NCI-H1105 (cell line): ENCODE measurements at regions not wholly inside any gene's neighbourhood (a gene's known extent, or its start where the extent isn't known, plus 50 kb on each side); places are given as distances from the start of the nearest gene placed in this dataset.
"Not testable (repeated sequence)": the region's sequence is repeated elsewhere in the genome, so short reads cannot be mapped to it uniquely, and the experiment has no call there.

Source experiments
- DNase-seq: peaks from one replicate; lab custom pipeline; 2025; lab: John Stamatoyannopoulos, UW

DNA sequence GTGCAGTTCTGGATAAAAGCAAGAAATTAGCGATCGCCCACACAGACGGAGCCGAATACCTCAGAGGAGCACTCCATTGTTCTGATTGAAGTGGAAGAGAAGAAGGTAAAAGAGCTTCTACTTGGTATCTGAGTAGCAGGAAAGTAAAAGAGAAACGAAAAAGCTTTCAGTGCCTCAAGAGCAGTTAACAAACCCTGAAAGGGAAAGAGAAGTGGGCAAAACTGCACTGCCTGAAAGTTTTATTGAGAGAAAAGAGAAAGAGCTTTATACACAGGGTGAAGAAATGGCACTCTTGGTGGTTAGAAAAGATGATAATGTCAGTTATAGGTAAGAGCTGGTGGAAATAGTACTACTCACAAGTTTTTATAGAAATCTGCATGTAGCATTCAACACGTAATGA lies 192.8 kb downstream of the CDCA7 start:
- DNase-seq = no peak

DNA sequence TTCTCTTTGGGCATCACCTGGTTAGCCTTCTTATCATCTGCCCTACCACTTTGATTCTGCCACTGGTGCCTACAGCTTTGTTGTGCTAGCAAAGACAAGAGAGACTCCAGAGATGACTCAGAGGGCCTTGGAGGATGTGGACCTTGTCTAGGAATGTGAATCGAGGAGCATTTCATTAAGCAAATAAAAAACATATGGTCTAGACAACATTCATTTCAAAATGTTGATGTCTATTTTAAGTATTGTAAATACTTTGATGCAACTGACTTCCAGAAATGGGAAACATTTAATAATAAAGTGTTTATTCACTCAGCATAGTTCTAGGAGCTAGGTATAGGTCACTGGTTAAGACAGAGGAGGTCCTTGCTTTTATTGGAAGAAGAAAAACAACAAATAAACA lies 195.5 kb downstream of the CDCA7 start:
- DNase-seq = no peak

DNA sequence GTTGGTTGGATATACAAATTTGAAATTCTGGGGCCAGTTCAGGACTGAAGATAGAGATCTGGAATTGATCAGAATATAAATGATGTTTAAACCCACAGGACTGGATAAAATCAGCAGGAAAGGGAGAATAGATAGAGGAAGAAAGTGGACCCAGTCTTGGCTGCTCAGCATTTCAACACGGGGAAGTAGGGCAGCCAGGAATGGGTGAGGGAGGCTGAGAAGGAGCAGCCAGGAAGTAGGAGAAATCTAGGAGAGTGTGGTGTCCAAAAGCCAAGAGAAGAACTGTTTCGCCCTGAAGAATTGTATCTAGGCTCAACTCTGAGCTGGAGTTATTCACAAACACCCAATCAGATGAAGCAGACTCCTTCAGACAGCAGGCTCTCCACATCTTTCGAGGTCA lies 197.9 kb downstream of the CDCA7 start:
- no peak for DNase-seq

DNA sequence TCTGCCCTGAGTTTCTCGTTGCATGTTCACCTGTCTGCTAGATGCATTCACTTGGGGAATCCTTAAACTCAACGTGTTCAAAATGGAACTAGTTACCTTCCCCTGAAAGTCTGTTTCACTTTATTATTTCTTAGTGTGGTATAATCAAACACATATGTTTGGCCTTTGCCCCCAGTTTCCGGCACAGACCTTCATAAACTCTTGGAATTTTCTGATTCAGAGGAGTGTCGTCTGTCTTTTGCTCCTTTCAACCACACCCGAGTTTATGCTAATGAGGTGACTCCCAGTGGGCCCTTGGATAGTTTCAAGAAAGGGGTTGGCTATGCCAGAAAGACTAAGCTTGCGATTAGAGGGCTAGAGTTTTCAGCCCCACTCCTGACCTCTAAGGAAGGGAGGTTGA lies 198.9 kb downstream of the CDCA7 start:
- no peak for DNase-seq

DNA sequence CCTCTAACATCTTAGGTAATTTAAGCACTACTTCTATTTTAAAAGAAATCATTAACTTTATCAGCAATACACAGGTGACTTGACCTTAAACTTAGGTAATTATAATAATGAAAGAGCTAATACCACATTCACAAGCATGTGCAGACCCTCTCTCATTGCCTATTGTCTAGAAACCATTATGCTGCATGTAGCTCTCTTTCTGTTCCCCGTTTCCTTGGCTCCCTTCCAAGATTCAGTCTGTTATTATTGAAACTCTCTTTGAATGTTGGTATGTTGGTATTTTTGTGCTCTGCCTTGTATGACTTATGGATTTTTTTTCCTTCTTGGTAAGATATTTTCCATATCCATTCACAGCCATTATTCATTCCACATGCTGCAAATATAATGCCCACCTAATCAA lies 201.2 kb downstream of the CDCA7 start:
- peak; percentile 71 for DNase-seq

DNA sequence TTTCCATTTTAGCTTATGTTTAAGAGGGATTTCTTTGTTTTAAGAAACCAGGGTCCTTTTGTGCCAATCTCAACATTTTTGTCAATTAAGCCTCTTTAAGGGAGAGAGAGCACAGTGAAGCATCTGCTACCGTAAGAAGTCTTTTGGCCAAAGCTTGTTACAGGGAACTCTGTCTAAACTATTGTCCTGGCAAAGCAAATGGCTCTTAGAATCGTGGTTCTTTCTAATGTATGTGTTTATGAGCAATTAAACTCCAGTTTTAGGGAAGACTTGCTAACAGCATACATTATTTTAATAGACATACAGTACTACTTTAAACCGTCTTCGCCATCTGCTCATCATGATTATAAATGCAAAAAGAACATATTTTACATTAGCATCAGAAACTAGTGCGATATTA lies 202.1 kb downstream of the CDCA7 start:
- DNase-seq = no peak

DNA sequence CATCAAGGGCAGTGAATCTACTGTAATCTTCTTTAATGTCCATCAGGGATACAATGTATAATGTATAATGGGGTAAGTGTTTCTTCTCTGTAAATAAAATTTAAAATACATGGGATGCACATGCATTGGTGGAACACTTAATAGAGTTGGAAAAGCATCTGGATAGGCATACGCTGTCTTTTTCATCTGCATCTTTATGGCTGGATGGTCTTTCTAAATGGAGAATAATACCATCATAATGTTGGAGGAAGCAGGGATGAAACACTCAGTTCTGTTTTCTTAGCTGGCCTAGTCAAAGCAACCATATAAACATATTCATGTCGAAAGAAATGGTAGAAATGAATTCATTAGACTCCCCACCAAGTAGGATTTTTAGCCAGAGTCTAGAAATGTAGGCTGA lies 202.8 kb downstream of the CDCA7 start:
- DNase-seq = no peak

DNA sequence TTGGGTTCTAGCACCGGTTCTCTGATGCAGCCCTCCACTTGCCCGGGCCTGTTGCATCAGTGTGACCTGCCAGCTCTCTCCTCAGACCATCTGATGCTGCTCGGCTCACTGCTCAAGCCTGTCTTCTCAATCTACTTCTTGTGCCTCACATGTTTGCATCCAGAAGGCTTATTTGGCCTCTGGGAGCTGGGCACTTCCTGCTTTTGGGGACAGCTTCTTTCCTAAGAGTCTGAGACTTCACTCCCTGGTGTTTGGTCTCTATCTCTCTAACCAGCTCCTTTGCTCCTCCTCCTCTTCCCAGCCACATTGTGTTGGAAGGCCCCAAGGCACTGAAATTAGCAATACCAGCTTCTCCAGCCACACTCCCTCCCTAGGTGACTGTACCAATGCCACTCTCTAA lies 212.8 kb downstream of the CDCA7 start:
- DNase-seq = no peak

DNA sequence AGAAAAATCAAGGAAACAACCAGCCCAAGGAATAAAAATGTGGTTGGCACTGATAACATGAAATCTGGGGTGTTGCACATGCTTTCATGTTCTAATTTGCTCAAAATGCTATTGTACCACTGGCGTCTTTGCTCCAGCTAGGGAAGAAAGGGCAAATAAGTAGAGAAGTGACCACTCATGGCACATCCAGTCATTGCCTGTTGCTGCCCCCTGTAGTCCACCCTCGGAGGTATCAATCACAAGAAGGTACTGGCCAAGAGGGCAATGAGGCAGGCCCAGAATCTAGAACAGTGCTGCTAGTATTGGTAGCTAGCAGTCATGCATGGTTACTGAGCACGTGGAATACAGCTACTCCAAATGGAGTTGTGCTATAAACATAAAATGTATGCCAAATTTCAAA lies 213.4 kb downstream of the CDCA7 start:
- no peak for DNase-seq

DNA sequence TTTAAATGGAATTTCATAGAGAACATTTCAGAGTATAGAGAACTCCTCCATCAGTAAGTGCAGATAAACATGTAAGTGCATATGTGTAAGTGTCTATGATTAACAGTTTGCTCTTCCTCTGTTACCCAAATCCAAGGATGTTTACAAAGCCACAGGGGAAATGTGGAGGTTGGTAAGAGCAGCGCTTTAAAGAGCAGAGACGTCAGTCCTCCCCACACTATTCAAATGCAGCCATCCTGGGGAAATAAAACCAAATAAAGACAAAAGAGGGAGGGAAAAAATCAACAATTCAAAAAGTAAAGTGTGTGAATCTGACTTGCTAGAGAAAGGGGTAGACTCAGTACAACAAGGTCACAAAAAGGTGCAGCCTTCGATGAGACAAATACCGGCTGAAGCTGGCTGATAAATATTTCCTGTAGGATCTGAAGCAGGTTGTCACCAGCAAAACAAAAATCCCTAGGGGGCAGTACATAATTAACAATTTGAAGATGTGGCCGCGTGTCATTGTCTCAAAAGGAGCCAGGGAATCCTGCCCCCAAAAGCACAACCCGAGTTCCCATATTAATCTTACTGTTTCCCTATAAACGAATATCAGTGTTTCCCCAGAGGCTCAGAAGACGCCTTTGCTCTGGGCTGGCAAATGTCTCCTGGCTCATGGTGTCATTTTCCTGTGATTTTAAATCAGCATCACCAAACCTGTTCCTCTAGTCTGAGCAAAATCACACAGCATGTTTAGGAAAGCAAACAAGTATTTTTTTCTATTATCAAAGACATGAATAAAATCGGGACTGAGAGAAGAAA lies 216.5 kb downstream of the CDCA7 start:
- peak; percentile 64 for DNase-seq

DNA sequence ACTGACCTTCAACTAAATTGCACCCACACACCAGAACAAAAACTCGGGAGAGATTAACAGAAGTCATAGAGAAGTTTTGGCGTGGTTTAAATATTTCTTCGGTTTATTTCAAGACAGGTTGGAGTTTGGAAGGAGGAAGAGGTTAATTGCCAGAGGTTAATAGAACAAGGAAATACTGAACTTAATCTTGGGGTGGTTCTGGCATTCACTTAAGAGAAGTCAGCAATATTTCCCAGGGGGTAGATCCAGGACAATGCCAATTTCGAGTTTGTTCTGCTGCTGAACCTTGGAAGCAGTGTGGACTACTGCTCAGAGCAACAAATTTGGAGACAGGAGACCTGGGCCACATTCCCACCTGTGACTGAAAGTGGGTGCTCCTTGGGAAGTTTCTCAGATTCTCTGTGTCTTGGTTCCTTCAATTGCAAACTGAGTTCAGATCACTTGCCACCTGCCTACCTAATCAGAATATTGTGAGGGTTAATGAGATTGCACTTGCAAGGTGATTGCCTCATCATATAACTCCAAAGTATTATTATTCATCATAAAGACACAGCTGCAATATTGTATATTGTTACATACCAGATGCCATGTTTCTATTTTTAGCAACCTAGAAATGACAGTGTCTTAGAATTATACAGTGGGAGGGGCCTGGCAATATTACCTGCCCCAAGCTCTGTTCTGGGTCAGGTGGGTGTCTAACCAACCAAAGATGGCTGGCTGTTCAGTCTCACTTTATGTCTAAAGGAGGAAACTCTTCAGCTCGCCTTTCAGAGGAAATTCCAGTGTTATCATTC lies 217.4 kb downstream of the CDCA7 start:
- DNase-seq = no peak

DNA sequence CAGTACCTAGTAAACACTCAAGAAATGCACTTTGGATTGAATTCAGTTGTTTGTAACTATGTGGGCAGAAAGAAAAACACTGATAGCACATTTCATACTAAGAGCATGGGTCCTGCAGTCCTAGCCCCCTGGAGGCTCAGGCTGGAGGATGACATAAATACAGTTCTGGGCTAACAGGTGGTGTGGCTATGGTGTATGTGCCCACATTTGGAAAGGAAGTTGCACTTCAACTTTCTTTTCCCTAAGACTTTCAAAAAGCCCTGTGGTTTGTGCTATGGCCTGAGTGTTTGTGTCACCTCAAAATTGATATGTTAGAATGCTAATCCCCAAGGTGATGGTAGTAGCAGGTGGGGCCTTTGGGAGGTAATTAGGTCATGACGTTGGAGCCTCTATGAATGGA lies 218.2 kb downstream of the CDCA7 start:
- no peak for DNase-seq

DNA sequence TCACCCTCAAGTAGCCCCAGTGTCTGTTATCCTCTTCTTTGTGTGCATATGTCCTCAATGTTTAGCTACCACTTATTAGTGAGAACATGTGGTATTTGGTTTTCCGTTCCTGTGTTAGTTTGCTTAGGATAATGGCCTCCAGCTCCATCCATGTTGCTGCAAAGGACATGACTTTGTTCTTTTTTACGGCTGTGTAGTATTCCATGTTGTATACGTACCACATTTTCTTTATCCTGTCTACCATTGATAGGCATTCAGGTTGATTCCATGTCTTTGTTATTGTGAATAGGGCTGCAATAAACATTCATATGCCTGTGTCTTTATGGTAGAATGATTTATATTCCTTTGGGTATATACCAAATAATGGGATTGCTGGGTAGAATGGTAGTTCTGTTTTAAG lies 219.1 kb downstream of the CDCA7 start:
- DNase-seq = not testable (repeated sequence)

DNA sequence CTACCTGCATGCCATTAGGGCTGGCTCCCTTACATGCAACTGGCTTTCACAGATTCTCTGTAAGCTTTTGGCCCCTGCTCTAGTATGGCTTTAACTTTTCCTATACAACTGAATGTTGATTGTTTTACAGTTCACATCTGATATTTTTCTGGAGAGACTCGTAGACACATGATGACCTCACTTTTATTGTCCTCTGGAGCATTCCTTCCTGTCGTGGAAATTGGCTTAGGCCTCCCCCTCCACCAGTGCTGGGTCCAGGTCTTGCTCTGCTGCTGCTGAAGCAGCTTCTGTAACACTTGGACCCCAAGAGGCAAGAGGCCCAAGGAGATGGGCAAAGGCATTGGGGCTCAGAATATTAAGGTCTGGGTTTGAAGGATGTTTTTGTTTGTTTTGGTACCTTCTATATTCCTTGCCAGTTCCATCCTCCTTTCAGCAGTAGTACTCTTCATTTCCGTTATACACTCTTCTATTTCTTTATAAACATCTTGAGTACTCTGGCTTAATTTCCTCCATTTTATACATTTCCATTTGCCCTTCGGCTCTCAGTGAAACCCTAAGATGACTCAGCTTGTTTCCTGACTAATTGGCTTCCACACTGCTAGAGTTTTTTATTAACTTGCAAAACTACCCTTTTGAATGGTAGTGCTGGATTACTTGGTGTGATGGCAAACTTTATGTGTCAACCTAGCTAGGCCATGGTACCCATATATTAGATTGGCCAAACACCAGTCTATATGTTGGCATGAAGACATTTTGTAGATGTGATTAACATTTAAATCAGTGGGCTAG lies 219.8 kb downstream of the CDCA7 start:
- no peak for DNase-seq

DNA sequence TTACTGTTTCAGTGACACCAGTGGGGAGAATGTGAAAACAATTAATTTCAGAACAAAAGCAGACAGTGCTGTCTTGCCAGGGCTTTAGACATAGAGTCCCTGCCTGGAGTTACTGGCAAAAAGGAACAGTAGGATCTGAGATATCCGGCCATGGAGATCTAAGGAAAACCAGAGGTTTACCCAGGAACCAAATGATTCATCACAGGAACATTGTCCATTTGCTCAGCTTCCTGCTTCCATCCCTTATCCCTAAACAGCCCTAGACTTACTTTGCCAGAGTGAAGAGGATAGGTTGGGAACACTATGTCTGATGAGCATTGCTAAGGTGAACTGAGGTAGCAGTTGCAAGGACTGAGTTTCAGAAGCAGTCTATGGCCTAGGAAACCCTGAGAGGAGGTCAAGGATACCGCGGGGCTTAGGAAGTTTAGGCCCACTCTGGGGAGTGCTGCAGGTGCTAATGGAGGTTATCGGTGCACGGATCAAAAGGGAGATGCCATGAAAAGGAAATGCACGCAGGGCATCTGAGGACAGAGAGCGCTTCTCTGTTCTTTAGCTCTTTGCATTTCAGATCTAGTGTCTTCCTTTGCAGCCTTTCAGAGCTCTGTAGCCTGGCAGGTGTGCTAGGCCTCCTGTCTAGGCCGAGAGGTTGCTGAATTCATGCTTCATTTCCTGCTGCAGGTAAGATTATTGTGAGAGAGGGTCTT lies 223.9 kb downstream of the CDCA7 start:
- DNase-seq = no peak

DNA sequence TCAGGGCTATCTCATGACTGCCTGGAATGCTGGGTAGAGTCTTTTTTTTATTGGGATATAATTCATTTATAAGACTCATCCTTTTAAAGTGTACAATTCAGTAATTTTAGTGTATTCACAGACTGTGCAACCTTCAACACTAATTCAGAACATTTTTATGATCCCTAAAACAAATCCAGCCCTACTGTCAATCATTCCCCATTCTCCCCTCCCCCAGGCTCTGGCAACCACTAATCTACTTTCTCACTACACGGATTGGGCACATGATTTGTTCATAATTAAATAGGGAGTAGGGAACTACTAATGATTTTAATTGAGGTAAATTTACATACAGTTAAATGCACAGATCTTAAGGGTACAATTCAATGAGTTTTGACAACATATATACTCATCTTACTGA lies 225.7 kb downstream of the CDCA7 start:
- no peak for DNase-seq

DNA sequence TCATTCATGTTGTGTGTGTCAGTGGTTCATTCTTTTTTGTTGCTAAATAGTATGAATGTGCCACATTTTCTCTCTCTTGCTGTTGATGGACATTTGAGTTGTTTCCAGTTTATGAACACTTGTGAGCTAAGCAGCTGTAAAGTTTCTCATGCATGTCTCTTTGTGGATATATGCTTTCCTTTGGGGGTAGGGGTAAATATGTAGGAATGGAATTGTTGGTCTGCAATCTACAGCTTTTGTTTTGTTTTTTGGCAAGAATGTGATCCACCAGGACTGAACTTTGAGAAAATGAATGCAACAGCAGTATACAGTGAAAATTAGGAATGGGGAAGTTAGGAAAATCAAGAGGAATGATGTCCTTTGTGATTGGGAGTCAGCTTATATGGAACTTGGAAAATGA lies 226.3 kb downstream of the CDCA7 start:
- no peak for DNase-seq

DNA sequence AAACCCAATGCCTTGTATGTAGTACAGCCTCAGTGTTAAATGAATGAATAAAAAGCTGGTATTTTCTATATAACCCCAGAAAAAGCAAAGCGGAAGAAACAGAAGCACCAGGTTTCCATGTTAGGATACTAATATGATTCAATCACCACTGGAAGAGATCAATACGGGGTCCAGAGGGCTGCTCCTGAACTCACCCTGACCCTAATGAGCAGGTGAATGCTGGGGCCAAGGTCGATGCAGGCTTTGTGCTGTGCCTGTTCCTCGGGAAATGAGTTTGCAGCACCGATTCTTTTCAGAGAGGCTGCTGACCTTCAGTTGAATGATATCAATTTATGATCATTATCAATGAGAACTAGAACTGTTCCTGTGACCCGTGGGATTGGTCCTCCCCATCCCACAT lies 228.5 kb downstream of the CDCA7 start:
- no peak for DNase-seq

DNA sequence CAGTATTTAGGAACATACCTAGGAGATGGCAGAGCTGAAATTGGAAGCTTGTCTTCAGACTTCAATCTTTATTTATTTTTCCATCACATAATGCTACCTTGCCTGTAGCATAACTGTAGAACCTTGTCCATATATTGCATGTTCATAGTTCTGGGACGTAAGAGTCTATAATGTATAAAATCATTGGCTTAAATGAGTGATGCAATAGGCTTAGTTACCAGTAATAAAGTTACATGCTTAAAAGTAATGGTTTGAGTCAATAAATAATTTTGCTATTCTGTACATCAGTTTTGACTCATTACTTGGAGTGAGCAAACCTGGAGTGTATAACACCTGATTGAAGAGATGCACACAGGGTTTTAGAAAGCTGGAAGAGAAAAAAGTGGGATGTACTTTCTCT lies 229.3 kb downstream of the CDCA7 start:
- no peak for DNase-seq

DNA sequence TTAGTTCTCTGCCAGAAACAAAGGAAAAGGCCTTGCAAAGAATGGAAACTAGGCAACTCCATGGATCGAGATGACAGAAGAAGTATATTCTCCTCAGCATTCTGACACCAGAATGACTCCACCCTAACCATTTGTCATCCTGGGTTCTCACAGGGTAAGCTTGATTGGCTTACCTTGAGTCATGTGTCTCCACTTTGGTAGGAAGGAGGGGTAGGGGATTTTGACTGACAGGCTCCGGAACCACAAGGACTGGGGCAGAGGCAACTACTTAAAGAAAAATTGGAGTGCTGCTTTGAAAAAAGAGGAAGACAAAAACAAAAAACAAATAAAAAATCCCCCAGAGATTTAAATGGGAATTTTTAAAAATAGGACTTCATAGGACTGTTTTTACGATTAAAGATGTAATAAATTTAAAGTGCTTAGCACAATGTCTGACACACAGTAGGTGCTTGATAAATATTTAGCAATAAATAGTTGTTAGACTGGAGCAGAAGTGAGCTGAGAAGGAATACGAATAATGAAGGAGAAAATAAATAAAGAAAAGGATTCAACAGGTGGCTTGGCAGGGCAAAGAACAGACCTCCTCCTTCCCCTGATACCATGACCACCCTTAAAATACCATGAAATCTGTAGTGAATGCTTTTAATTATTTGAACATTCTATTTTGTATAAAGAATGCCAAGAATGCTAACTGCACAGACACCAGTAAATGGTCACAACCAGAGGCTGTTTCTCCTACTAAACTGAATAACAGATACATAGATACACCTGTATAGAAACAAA lies 230.2 kb downstream of the CDCA7 start:
- DNase-seq = no peak

DNA sequence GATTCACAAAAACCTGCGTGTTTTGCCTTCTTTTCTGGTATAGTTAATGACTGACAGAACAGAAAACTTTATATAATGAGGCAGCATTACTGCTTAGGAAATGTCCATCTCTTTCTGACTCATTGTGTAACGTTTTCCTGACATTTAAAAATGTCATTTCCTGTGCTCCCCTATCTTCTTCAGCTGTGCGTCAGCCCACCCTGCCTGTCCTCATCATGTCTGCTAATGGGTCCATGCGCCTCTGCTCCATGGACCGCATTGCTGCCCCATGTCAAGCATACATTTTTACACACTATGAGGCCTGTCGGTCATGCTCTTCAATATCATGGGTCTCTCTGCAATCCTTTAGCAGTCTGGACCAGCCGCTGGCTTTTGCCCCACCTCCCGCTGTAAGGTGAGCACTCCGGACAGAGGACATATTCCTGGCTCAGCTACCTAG lies 234.3 kb downstream of the CDCA7 start:
- DNase-seq = no peak
